GM06990 (cell line): ENCODE measurements at regions not wholly inside any gene's neighbourhood (a gene's known extent, or its start where the extent isn't known, plus 50 kb on each side); places are given as distances from the start of the nearest gene placed in this dataset.

Source experiments
- DNase-seq: peaks from one replicate; pipeline ENCODE4 v3.0.0-alpha.2; 2011; ENCODE audit not compliant: insufficient read length; ENCODE audit errors: extremely low read depth
- H3K27me3 ChIP-seq: replicated peaks from 2 replicates; pipeline ENCODE4 v1.6.0; 2011; ENCODE audit warnings: low read length; ENCODE audit not compliant: control insufficient read depth, insufficient read depth
- H3K36me3 ChIP-seq: 2 replicates; pipeline ENCODE4 v1.5.1; 2011; ENCODE audit warnings: low read length; ENCODE audit not compliant: control insufficient read depth, insufficient read depth
- H3K4me3 ChIP-seq: replicated peaks from 2 replicates; pipeline ENCODE4 v1.5.1; 2011; ENCODE audit warnings: low read depth, mild to moderate bottlenecking, control low read depth, low read length
- TF ChIP-seq, protein P1 (sequence below): IDR thresholded peaks from 2 replicates; pipeline ENCODE4 v1.5.1; 2011; ENCODE audit warnings: low read length, control low read depth, mild to moderate bottlenecking, inconsistent platforms; ENCODE audit not compliant: insufficient read depth, poor library complexity, severe bottlenecking

DNA sequence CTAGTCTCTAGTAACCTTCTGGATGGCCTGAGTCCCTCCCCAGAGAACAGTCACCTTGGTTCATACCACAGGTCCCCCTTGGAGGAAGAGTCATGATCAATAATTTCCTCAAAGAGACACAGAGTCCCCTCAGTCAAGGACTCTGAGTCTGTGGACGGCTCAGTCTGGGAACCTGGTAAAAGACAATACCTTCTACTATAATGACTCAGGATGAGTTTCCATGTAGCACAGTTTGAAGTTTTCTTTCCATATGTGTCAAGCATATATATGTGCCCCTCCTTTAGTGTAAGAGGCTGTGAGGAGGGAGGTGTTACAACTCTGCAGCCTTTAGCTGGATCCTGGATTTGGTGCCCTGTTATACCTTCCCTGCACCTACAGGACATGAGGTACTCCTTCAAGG lies 54.4 kb upstream of the TSKU start:
- no peak overlapping the region for H3K4me3 ChIP-seq
- H3K27me3 ChIP-seq = peaks cover 7% of the 10 kb centered on the region
- H3K36me3 ChIP-seq = no peaks in the 10 kb centered on the region
- no peak for DNase-seq
- TF ChIP-seq, protein P1, sequence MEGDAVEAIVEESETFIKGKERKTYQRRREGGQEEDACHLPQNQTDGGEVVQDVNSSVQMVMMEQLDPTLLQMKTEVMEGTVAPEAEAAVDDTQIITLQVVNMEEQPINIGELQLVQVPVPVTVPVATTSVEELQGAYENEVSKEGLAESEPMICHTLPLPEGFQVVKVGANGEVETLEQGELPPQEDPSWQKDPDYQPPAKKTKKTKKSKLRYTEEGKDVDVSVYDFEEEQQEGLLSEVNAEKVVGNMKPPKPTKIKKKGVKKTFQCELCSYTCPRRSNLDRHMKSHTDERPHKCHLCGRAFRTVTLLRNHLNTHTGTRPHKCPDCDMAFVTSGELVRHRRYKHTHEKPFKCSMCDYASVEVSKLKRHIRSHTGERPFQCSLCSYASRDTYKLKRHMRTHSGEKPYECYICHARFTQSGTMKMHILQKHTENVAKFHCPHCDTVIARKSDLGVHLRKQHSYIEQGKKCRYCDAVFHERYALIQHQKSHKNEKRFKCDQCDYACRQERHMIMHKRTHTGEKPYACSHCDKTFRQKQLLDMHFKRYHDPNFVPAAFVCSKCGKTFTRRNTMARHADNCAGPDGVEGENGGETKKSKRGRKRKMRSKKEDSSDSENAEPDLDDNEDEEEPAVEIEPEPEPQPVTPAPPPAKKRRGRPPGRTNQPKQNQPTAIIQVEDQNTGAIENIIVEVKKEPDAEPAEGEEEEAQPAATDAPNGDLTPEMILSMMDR = no peak

DNA sequence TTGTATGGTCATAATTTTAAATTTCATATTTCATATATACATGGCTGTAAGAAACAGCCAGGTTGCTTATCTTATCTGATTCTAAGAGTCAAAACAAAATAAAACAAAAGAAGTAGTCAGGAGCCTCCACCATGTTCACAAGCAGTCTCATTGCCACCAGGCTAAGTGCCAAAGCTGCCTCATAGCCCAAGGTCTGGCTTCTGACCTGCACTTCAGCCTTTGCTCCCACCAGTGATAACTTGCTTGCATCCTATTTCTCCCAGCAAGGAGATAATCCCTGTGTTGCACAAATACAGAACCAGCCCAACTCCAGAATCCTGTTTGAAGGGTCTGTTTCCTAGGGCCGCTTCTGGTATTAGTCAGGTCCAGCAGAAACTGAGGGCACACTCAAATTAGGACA lies 53.9 kb upstream of the TSKU start:
- H3K27me3 ChIP-seq = peaks cover 7% of the 10 kb centered on the region
- DNase-seq = no peak
- no peaks in the 10 kb centered on the region for H3K36me3 ChIP-seq
- TF ChIP-seq, protein P1 = no peak
- no peak overlapping the region for H3K4me3 ChIP-seq

DNA sequence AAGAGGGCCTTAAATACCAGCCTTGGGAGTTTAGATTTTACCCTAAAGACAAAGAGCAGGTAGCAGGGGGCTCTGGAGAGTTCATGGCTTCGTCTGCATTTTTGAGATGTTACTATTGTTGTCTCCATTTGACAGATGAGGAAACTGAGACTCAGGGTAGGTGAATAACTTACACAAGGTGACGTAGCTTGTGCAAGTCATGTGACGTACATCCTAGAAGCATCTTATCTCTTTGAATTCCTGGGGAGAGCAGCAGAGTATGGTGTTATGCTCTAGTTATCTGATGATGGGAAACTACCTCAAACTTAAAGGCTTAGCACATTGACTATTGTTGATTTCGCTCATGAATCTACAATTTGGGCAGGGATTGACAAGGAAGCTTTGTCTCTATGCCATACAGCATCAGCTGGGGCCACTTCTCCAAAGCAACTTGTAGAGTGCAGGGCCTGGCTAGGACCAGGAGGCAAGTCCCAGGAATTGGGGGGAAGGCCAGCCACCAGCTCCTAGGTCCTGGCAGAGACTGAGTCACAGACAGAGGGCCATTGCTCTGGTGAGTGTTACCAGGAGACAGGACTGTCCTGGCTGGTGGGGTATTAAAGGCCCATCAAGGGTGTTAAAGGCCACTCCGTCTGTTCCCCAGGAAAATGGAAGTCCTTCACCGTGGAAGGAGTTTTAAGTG lies 52.1 kb upstream of the TSKU start:
- H3K36me3 ChIP-seq = no peaks in the 10 kb centered on the region
- H3K4me3 ChIP-seq = no peak overlapping the region
- DNase-seq = no peak
- H3K27me3 ChIP-seq = peaks cover 7% of the 10 kb centered on the region
- TF ChIP-seq, protein P1 = no peak

DNA sequence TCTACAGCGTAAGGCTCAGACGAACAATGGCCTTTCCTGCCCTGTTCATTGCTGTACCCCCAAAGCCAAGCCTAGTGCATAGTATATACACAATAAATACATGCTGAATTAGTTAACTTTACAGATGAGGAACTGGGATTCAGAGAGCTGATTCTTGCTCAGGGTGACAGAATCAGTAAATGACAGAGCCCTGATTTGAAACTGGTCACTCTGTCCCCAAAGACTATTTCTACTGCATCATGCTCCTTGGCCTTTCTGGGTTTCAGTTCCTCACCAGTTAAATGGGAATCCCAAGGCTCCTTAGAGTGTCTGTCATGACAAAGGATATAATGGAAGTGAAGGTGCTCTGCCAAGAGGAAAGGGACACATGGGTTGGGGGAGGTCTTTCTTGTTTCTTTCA lies 50.5 kb upstream of the TSKU start:
- H3K4me3 ChIP-seq = no peak overlapping the region
- TF ChIP-seq, protein P1 = no peak
- no peak for DNase-seq
- H3K36me3 ChIP-seq = no peaks in the 10 kb centered on the region
- H3K27me3 ChIP-seq = peaks cover 6% of the 10 kb centered on the region
